ENCODE measurements at regions not wholly inside any gene's neighbourhood (a gene's known extent, or its start where the extent isn't known, plus 50 kb on each side); places are given as distances from the start of the nearest gene placed in this dataset.

DNA sequence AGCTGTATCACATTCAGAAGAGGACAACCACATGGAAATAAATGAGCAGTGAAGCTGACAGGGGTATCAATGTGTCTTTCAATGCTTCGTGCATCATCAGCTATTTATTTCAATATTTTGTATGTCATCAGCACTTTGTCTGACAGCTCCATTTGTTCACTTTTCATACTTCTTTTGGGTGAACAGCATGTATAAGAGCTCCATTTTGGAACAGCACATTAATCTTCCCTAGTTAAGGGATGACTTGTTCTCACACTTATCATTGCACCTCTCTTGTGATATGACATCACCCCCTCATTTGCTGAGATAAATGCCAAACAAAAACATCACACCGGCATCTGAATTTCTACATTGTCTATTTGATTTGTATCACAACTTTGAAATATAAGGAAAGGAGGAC, 190.6 kb upstream of the SAMSN1 start:
- TF ChIP-seq, protein P1, sequence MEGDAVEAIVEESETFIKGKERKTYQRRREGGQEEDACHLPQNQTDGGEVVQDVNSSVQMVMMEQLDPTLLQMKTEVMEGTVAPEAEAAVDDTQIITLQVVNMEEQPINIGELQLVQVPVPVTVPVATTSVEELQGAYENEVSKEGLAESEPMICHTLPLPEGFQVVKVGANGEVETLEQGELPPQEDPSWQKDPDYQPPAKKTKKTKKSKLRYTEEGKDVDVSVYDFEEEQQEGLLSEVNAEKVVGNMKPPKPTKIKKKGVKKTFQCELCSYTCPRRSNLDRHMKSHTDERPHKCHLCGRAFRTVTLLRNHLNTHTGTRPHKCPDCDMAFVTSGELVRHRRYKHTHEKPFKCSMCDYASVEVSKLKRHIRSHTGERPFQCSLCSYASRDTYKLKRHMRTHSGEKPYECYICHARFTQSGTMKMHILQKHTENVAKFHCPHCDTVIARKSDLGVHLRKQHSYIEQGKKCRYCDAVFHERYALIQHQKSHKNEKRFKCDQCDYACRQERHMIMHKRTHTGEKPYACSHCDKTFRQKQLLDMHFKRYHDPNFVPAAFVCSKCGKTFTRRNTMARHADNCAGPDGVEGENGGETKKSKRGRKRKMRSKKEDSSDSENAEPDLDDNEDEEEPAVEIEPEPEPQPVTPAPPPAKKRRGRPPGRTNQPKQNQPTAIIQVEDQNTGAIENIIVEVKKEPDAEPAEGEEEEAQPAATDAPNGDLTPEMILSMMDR (IDR thresholded peaks at IDR 0.05), result no peak
- H3K27me3 Mint-ChIP-seq (ENCODE audit: unreplicated experiment), result no peaks in the 10 kb centered on the region

DNA sequence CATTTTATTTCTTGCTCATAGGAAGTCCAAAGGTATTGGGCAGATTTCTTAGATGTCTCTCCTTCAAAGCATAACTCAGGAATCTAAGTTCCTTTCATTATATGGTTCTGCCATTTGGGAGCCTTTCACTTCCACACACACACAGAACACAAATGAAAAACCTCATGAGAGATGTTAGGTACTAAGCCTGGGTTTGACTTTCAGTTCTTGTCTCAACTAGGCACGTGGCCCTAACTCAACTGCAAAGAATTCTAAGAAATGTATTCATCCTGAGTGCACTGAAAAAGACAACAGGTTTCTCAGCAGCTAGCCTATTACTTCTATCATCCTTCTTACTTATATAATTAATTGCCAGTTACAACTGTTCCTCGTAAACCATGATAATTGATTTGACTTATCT, 190.0 kb upstream of the SAMSN1 start:
- no peak overlapping the region for H3K4me3 Mint-ChIP-seq (ENCODE audit: unreplicated experiment)
- H3K36me3 Mint-ChIP-seq (ENCODE audit: unreplicated experiment), result no peaks in the 10 kb centered on the region
- no peak overlapping the region for H3K27ac Mint-ChIP-seq (ENCODE audit: unreplicated experiment)
- no peak for DNase-seq (ENCODE audit: extremely low spot score, unreplicated experiment)
- TF ChIP-seq, protein P1 (IDR thresholded peaks at IDR 0.05), result no peak
- H3K9me3 Mint-ChIP-seq (ENCODE audit: unreplicated experiment), result peaks cover 5% of the 10 kb centered on the region
- H3K27me3 Mint-ChIP-seq (ENCODE audit: unreplicated experiment), result no peaks in the 10 kb centered on the region
- no peaks in the 10 kb centered on the region for H3K4me1 Mint-ChIP-seq (ENCODE audit: unreplicated experiment)

More for the DNA sequence above, 190.6 kb upstream of the SAMSN1 start:
- Mint-ChIP-seq H3K4me1 (ENCODE audit: unreplicated experiment) (no peaks in the 10 kb centered on the region), H3K36me3 (ENCODE audit: unreplicated experiment) (no peaks in the 10 kb centered on the region), H3K4me3 (ENCODE audit: unreplicated experiment) (no peak overlapping the region), H3K9me3 (ENCODE audit: unreplicated experiment) (peaks cover 5% of the 10 kb centered on the region), H3K27ac (ENCODE audit: unreplicated experiment) (no peak overlapping the region)
- no peak for DNase-seq (ENCODE audit: extremely low spot score, unreplicated experiment)

DNA sequence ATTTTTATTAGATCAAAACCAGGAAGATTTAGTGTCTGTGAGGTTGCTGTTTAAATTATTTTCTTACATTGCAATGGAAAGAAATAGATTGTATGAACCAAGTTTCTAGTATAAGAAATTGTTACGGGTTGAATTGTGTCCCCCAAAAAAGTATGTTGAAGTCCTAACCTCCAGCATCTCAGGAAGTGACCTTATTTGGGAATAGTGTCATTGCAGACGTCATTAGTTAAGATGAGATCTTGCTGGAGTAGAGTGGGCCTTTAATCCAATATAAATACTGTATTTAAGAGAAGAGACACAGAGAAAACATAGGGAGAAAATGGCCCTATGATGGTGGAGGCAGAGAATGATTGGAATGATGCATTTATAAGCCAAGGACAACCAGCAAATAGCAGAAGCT, 188.7 kb upstream of the SAMSN1 start:
- peaks cover 2% of the 10 kb centered on the region for H3K9me3 Mint-ChIP-seq (ENCODE audit: unreplicated experiment)
- no peak overlapping the region for H3K4me3 Mint-ChIP-seq (ENCODE audit: unreplicated experiment)

DNA sequence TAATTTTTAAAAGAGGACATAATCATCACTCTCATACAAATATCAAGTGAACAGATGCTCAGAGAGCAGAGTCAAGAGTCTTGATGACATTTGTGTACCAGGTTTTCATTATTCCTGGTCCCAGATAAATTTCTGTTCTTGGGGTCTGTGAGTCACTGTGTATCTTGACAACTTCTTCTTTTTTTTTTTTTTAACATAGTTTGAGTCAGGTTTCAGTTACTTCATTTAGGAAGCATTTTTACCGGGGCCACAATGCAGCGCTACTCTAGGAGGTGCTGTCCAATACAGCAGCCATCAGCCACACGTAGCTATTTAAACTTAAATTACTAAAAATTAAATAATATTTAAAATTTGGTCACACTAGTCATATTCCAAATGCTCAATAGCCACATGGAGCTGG, 188.1 kb upstream of the SAMSN1 start:
- H3K27me3 Mint-ChIP-seq (ENCODE audit: unreplicated experiment), result no peaks in the 10 kb centered on the region
- peaks cover 6% of the 10 kb centered on the region for H3K9me3 Mint-ChIP-seq (ENCODE audit: unreplicated experiment)
- no peaks in the 10 kb centered on the region for H3K4me1 Mint-ChIP-seq (ENCODE audit: unreplicated experiment)
- TF ChIP-seq, protein P1 (IDR thresholded peaks at IDR 0.05), result no peak
- no peak overlapping the region for H3K27ac Mint-ChIP-seq (ENCODE audit: unreplicated experiment)
- no peak overlapping the region for H3K4me3 Mint-ChIP-seq (ENCODE audit: unreplicated experiment)
- no peak for DNase-seq (ENCODE audit: extremely low spot score, unreplicated experiment)
- no peaks in the 10 kb centered on the region for H3K36me3 Mint-ChIP-seq (ENCODE audit: unreplicated experiment)

More for the DNA sequence above, 188.7 kb upstream of the SAMSN1 start:
- TF ChIP-seq, protein P1 (IDR thresholded peaks at IDR 0.05), result no peak
- H3K27ac Mint-ChIP-seq (ENCODE audit: unreplicated experiment), result no peak overlapping the region
- H3K36me3 Mint-ChIP-seq (ENCODE audit: unreplicated experiment), result no peaks in the 10 kb centered on the region
- no peak for DNase-seq (ENCODE audit: extremely low spot score, unreplicated experiment)
- H3K4me1 Mint-ChIP-seq (ENCODE audit: unreplicated experiment), result no peaks in the 10 kb centered on the region
- no peaks in the 10 kb centered on the region for H3K27me3 Mint-ChIP-seq (ENCODE audit: unreplicated experiment)

DNA sequence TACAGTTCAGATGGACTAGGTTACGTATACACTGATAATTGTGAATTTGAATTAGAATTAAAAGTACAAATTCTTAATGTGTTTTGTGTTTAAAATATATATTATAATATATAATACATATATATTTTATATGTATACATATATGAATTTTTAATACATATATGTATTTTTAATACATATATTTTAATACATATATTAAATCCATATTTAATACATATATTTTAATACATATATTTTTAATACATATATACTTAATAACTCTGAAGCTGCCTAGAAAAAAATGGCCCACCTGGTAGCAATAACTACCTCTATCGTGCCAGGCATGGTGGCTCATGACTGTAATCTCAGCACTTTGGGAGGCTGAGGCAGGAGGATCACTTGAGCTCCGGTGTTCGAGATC, 179.1 kb upstream of the SAMSN1 start:
- Mint-ChIP-seq H3K36me3 (ENCODE audit: unreplicated experiment) (no peaks in the 10 kb centered on the region), H3K4me1 (ENCODE audit: unreplicated experiment) (no peaks in the 10 kb centered on the region), H3K27me3 (ENCODE audit: unreplicated experiment) (no peaks in the 10 kb centered on the region), H3K9me3 (ENCODE audit: unreplicated experiment) (peaks cover 13% of the 10 kb centered on the region), H3K4me3 (ENCODE audit: unreplicated experiment) (no peak overlapping the region), H3K27ac (ENCODE audit: unreplicated experiment) (no peak overlapping the region)
- no peak for DNase-seq (ENCODE audit: extremely low spot score, unreplicated experiment)
- TF ChIP-seq, protein P1 (IDR thresholded peaks at IDR 0.05), result no peak
